ENCODE measurements at regions not wholly inside any gene's neighbourhood (a gene's known extent, or its start where the extent isn't known, plus 50 kb on each side); places are given as distances from the start of the nearest gene placed in this dataset.

- H3K4me3 ChIP-seq (ENCODE audit: control extremely low read depth in 1 of 5, extremely low read depth in 1 of 5, insufficient read depth in 1 of 5, low read depth in 2 of 5, low read length in 4 of 5): no peak overlapping the region
- H3K4me2 ChIP-seq (replicated peaks; ENCODE audit: low read depth, low read length, poor library complexity, severe bottlenecking): no peak overlapping the region
- TF ChIP-seq EZH2 (IDR thresholded peaks at IDR 0.05; ENCODE audit: borderline replicate concordance, insufficient read depth, low read depth, low read length, poor library complexity, severe bottlenecking) (no peak), CTCF (IDR thresholded peaks at IDR 0.05) (no peak)
- CTCF ChIA-PET: interaction anchor here (0.6 kb wide), 1 partner anchor 11 kb away, joined by 3 read pairs; no protein-coding TSS in a partner anchor
- no peaks in the 10 kb centered on the region for H3K9me3 Mint-ChIP-seq (ENCODE audit: insufficient read depth)
- DNase-seq: no peak
- H3K4me1 ChIP-seq (ENCODE audit: control insufficient read depth in 2 of 2, insufficient read depth in 2 of 2, low read length in 2 of 2): no peaks in the 10 kb centered on the region
- 38% methylated on average over 1 of the region's 1 CpG for WGBS (ENCODE audit: insufficient coverage)
- no peak for ATAC-seq (ENCODE audit: low read depth)
- H3K27ac Mint-ChIP-seq: no peak overlapping the region
- H2AFZ ChIP-seq (ENCODE audit: insufficient read depth, low read depth, low read length, poor library complexity, severe bottlenecking): no peak overlapping the region
- no peaks in the 10 kb centered on the region for H4K20me1 ChIP-seq (ENCODE audit: control insufficient read depth, insufficient read depth, low read length, poor library complexity, severe bottlenecking)
- H3K9ac ChIP-seq (ENCODE audit: low read length): no peak overlapping the region
- no peaks in the 10 kb centered on the region for H3K27me3 ChIP-seq (replicated peaks in 1 of 4; ENCODE audit: control extremely low read depth in 1 of 4, control insufficient read depth in 3 of 4, insufficient read depth in 4 of 4, low read length in 3 of 4)
- H3K79me2 ChIP-seq (ENCODE audit: control insufficient read depth, insufficient read depth, low read length): no peaks in the 10 kb centered on the region
- no peaks in the 10 kb centered on the region for H3K36me3 ChIP-seq (replicated peaks in 1 of 2; ENCODE audit: control extremely low read depth in 1 of 2, control insufficient read depth in 1 of 2, extremely low read depth in 1 of 2, insufficient read depth in 2 of 2, low read length in 1 of 2)
- H3K4me1 Mint-ChIP-seq: no peaks in the 10 kb centered on the region
- POLR2A ChIA-PET: no interaction called here
- intact Hi-C loops (cut with micrococcal nuclease): no loop called here
- no peak overlapping the region for H3K4me3 Mint-ChIP-seq
- no peak overlapping the region for H3K27ac ChIP-seq (ENCODE audit: low read length in 2 of 2)
- H3K9me3 ChIP-seq (ENCODE audit: control extremely low read depth in 1 of 3, control insufficient read depth in 2 of 3, insufficient read depth in 1 of 3, low read length in 2 of 3): no peaks in the 10 kb centered on the region
- no peaks in the 10 kb centered on the region for H3K27me3 Mint-ChIP-seq
These were observed 375.5 kb downstream of the PCDH18 start for GRCh38 chr4:137156807-137157206.

GRCh38 chr4:137156054-137156453 is 376.2 kb downstream of the PCDH18 start:
- H3K27me3 Mint-ChIP-seq: no peaks in the 10 kb centered on the region
- no peaks in the 10 kb centered on the region for H3K4me1 Mint-ChIP-seq
- H3K4me2 ChIP-seq (replicated peaks; ENCODE audit: low read depth, low read length, poor library complexity, severe bottlenecking): no peak overlapping the region
- no peaks in the 10 kb centered on the region for H3K79me2 ChIP-seq (ENCODE audit: control insufficient read depth, insufficient read depth, low read length)
- no peaks in the 10 kb centered on the region for H3K36me3 ChIP-seq (replicated peaks in 1 of 2; ENCODE audit: control extremely low read depth in 1 of 2, control insufficient read depth in 1 of 2, extremely low read depth in 1 of 2, insufficient read depth in 2 of 2, low read length in 1 of 2)
- H3K27me3 ChIP-seq (replicated peaks in 1 of 4; ENCODE audit: control extremely low read depth in 1 of 4, control insufficient read depth in 3 of 4, insufficient read depth in 4 of 4, low read length in 3 of 4): no peaks in the 10 kb centered on the region
- TF ChIP-seq EZH2 (IDR thresholded peaks at IDR 0.05; ENCODE audit: borderline replicate concordance, insufficient read depth, low read depth, low read length, poor library complexity, severe bottlenecking): no peak
- no peak for TF ChIP-seq CTCF (IDR thresholded peaks at IDR 0.05)
- H4K20me1 ChIP-seq (ENCODE audit: control insufficient read depth, insufficient read depth, low read length, poor library complexity, severe bottlenecking): no peaks in the 10 kb centered on the region
- POLR2A ChIA-PET: no interaction called here
- intact Hi-C loops (cut with micrococcal nuclease): no loop called here
- CTCF ChIA-PET: interaction anchor here (0.6 kb wide), 1 partner anchor 10 kb away, joined by 3 read pairs; no protein-coding TSS in a partner anchor
- H3K9me3 Mint-ChIP-seq (ENCODE audit: insufficient read depth): no peaks in the 10 kb centered on the region
- no peak overlapping the region for H3K4me3 ChIP-seq (ENCODE audit: control extremely low read depth in 1 of 5, extremely low read depth in 1 of 5, insufficient read depth in 1 of 5, low read depth in 2 of 5, low read length in 4 of 5)
- no peak for ATAC-seq (ENCODE audit: low read depth)
- DNase-seq: no peak
- no peaks in the 10 kb centered on the region for H3K4me1 ChIP-seq (ENCODE audit: control insufficient read depth in 2 of 2, insufficient read depth in 2 of 2, low read length in 2 of 2)
- no peak overlapping the region for H3K27ac Mint-ChIP-seq
- H3K9me3 ChIP-seq (ENCODE audit: control extremely low read depth in 1 of 3, control insufficient read depth in 2 of 3, insufficient read depth in 1 of 3, low read length in 2 of 3): no peaks in the 10 kb centered on the region
- no peak overlapping the region for H3K9ac ChIP-seq (ENCODE audit: low read length)
- H3K27ac ChIP-seq (ENCODE audit: low read length in 2 of 2): no peak overlapping the region
- H2AFZ ChIP-seq (ENCODE audit: insufficient read depth, low read depth, low read length, poor library complexity, severe bottlenecking): no peak overlapping the region
- no CpG with 5 or more reads among the region's 1 CpG for WGBS (ENCODE audit: insufficient coverage)
- no peak overlapping the region for H3K4me3 Mint-ChIP-seq
